CD4-positive, alpha-beta T cell (primary cell): ENCODE measurements at regions not wholly inside any gene's neighbourhood (a gene's known extent, or its start where the extent isn't known, plus 50 kb on each side); places are given as distances from the start of the nearest gene placed in this dataset.

Experiments used
- ATAC-seq: fragments of 200-7000 bp; cut with Tn5 transposase; one replicate; pipeline ENCODE4 v1.10.0; 2022; ENCODE audit warnings: mild to moderate bottlenecking; ENCODE audit not compliant: poor library complexity
- CTCF ChIA-PET: fragments of 350-600 bp; sonication (Branson Sonifier 250); formaldehyde crosslinking; loops from one replicate; lab custom pipeline; 2021; ENCODE audit warnings: antibody characterized with exemption, inconsistent platforms; lab: Charles Lee
- POLR2A ChIA-PET: fragments of 350-600 bp; sonication (Branson Sonifier 250); formaldehyde crosslinking; loops from one replicate; lab custom pipeline; 2021; ENCODE audit warnings: antibody characterized with exemption, inconsistent platforms; lab: Charles Lee
- DNase-seq, 14 experiments: peaks; one replicate each; pipeline ENCODE4 v3.0.0-alpha.2; 2013 to 2020; ENCODE audit warnings: mixed read lengths in 2 of 14
- H3K27ac ChIP-seq, 2 donors: one replicate each; pipeline versions ENCODE4 v1.5.1 to v1.7.0; 2013; ENCODE audit warnings: low read length in 2 of 2, low read depth in 1 of 2, mild to moderate bottlenecking in 1 of 2
- H3K27me3 ChIP-seq, 2 experiments: 1 replicate in 1 of 2; 2 replicates in 1 of 2; pipeline versions ENCODE4 v1.6.1 to v1.7.0; 2013; ENCODE audit warnings: low read length in 2 of 2, control low read depth in 1 of 2, mild to moderate bottlenecking in 1 of 2, moderate library complexity in 1 of 2; ENCODE audit not compliant: insufficient read depth in 2 of 2, control insufficient read depth in 1 of 2
- H3K36me3 ChIP-seq: one replicate; pipeline ENCODE4 v1.6.1; 2013; ENCODE audit warnings: low read length, control low read depth; ENCODE audit not compliant: insufficient read depth
- H3K4me1 ChIP-seq: one replicate; pipeline ENCODE4 v1.6.1; 2013; ENCODE audit warnings: low read length, control low read depth; ENCODE audit not compliant: insufficient read depth
- H3K4me3 ChIP-seq: one replicate; pipeline ENCODE4 v1.5.1; 2013; ENCODE audit warnings: mild to moderate bottlenecking, low read length, moderate library complexity
- H3K9me3 ChIP-seq, 2 experiments: 1 replicate in 1 of 2; 2 replicates in 1 of 2; pipeline versions ENCODE4 v1.6.1 to v1.7.0; 2013; ENCODE audit warnings: low read length in 2 of 2, mild to moderate bottlenecking in 2 of 2, control low read depth in 1 of 2, moderate library complexity in 1 of 2; ENCODE audit not compliant: control insufficient read depth in 1 of 2, insufficient read depth in 1 of 2
- H3K27ac Mint-ChIP-seq: one replicate; pipeline ENCODE4 v1.8.0; 2020; ENCODE audit warnings: mixed read lengths
- H3K27me3 Mint-ChIP-seq: one replicate; pipeline ENCODE4 v1.8.0; 2021; ENCODE audit warnings: mixed read lengths
- H3K36me3 Mint-ChIP-seq: one replicate; pipeline ENCODE4 v1.8.0; 2021; ENCODE audit warnings: low read depth, mixed read lengths
- H3K4me1 Mint-ChIP-seq: one replicate; pipeline ENCODE4 v1.8.0; 2021; ENCODE audit warnings: low read depth, mixed read lengths
- H3K4me3 Mint-ChIP-seq: one replicate; pipeline ENCODE4 v1.8.0; 2020; ENCODE audit warnings: mild to moderate bottlenecking, mixed read lengths
- H3K9me3 Mint-ChIP-seq: one replicate; pipeline ENCODE4 v1.8.0; 2020; ENCODE audit warnings: mixed read lengths
- intact Hi-C, 2 experiments: fragments of 100-400 bp; cut with DNase I in 1 of 2; cut with micrococcal nuclease in 1 of 2; formaldehyde crosslinking; loops; one replicate each; pipeline versions ENCODE4 v1.15.1 to v1.9.0; 2023 to 2025; cut with DNase I, micrococcal nuclease
- TF ChIP-seq, protein P1 (sequence below): fragments of 200-600 bp; IDR thresholded peaks from one replicate; pipeline ENCODE4 v1.8.0; 2022; ENCODE audit warnings: antibody characterized with exemption, mild to moderate bottlenecking

DNA sequence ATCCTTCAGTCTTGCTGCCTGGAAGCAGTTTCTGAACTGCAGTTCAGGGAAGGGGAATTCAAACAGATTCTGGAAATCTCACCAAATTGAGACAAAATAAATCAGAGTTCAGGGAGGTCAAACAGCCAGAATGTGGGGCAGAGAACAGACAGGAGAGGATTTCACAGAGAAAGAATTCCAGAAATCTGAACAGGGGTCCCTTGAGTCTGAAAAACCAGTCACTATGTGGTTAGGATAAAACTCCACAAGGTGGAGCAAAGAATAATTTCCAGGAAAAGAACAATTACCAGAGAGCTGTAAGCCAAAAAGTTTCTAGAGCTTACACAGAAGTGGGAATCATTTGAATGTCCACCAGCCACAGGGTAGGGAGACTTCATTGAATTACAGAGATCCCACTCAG is 84.7 kb downstream of the URB2 start:
- DNase-seq (no peak), ATAC-seq (no peak)
- Histone ChIP-seq H3K36me3 (no peaks in the 10 kb centered on the region), H3K27ac (no peak overlapping the region), H3K9me3 (no peaks in the 10 kb centered on the region), H3K27me3 (no peaks in the 10 kb centered on the region), H3K4me1 (no peaks in the 10 kb centered on the region), H3K4me3 (no peak overlapping the region)
- intact Hi-C loops = no loop called here
- Mint-ChIP-seq H3K27ac (no peak overlapping the region), H3K4me1 (no peaks in the 10 kb centered on the region), H3K36me3 (no peaks in the 10 kb centered on the region), H3K9me3 (no peaks in the 10 kb centered on the region), H3K27me3 (peaks cover 5% of the 10 kb centered on the region), H3K4me3 (no peak overlapping the region)
- CTCF ChIA-PET = no interaction called here
- TF ChIP-seq, protein P1, sequence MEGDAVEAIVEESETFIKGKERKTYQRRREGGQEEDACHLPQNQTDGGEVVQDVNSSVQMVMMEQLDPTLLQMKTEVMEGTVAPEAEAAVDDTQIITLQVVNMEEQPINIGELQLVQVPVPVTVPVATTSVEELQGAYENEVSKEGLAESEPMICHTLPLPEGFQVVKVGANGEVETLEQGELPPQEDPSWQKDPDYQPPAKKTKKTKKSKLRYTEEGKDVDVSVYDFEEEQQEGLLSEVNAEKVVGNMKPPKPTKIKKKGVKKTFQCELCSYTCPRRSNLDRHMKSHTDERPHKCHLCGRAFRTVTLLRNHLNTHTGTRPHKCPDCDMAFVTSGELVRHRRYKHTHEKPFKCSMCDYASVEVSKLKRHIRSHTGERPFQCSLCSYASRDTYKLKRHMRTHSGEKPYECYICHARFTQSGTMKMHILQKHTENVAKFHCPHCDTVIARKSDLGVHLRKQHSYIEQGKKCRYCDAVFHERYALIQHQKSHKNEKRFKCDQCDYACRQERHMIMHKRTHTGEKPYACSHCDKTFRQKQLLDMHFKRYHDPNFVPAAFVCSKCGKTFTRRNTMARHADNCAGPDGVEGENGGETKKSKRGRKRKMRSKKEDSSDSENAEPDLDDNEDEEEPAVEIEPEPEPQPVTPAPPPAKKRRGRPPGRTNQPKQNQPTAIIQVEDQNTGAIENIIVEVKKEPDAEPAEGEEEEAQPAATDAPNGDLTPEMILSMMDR = no peak
- POLR2A ChIA-PET = no interaction called here

DNA sequence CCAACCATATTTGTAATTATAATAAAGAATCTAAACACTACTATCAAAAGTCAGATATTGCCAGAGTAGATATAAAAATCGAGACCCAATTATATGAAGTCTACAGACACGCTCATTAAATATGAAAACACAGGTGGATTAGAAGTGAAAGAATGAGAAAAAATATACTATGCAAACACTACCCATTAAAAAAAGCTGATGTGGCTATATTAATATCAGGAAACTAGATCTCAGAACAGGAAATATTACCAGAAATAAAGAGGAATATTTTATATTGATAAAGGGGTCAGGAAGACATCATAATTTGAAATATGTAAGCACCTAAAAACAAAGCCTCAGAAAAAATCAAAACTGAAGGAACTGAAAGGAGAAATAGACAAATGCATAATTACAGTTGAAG is 88.3 kb downstream of the URB2 start:
- ChIA-PET POLR2A (no interaction called here), CTCF (no interaction called here)
- no peak overlapping the region for H3K27ac Mint-ChIP-seq
- H3K36me3 Mint-ChIP-seq = no peaks in the 10 kb centered on the region
- no peak overlapping the region for H3K4me3 Mint-ChIP-seq
- intact Hi-C loops = loop anchor here in 1 of 2 experiments (2.0 kb wide), 1 partner anchor 452 kb away; no protein-coding TSS in a partner anchor
- H3K4me1 Mint-ChIP-seq = no peaks in the 10 kb centered on the region
- TF ChIP-seq, protein P1 = no peak
- no peaks in the 10 kb centered on the region for H3K27me3 ChIP-seq
- H3K27me3 Mint-ChIP-seq = peaks cover 5% of the 10 kb centered on the region
- no peaks in the 10 kb centered on the region for H3K36me3 ChIP-seq
- ATAC-seq (no peak), DNase-seq (no peak)
- H3K9me3 Mint-ChIP-seq = no peaks in the 10 kb centered on the region
- no peak overlapping the region for H3K4me3 ChIP-seq
- H3K27ac ChIP-seq = no peak overlapping the region
- no peaks in the 10 kb centered on the region for H3K9me3 ChIP-seq
- H3K4me1 ChIP-seq = no peaks in the 10 kb centered on the region

DNA sequence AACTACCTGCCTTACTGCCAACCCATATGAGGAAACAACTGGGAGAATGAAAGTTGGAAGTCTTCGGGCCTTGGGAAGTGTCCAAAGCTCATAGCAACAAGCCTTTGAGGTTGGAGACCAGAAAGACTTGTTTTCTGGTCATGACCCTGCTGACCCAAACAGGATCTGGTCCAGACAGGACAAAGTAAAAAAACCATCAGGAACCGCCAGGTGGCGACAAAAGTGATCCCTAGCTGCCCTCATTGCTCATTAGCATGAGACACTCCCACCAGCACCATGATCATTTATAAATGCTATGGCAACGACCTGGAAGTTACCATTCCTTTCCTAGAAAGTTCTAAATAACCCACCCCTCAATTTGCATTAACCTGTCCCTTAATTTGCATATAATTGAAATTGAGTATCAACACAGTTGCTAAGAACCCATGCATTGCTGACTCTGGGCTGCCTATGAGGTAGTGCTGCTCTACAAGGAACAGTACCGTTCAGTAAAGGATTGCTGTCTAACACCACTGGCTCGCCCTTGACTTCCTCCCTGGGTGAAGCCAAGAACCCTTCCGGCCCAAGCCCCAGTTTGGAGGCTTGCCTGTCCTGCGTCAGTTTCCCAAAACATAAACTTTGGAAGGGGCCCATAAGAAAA is 89.0 kb downstream of the URB2 start:
- no peaks in the 10 kb centered on the region for H3K36me3 Mint-ChIP-seq
- ChIA-PET CTCF (no interaction called here), POLR2A (no interaction called here)
- H3K4me3 Mint-ChIP-seq = no peak overlapping the region
- H3K4me3 ChIP-seq = no peak overlapping the region
- no peaks in the 10 kb centered on the region for H3K4me1 Mint-ChIP-seq
- DNase-seq (peak in 11 of 14 experiments; percentile 3 to 54 (median 14)), ATAC-seq (no peak)
- peaks cover under 1% of the 10 kb centered on the region for H3K27me3 Mint-ChIP-seq
- H3K4me1 ChIP-seq = no peaks in the 10 kb centered on the region
- no peaks in the 10 kb centered on the region for H3K9me3 Mint-ChIP-seq
- H3K27ac Mint-ChIP-seq = no peak overlapping the region
- H3K9me3 ChIP-seq = no peaks in the 10 kb centered on the region
- intact Hi-C loops = loop anchor here in 1 of 2 experiments (2.0 kb wide), 1 partner anchor 452 kb away; no protein-coding TSS in a partner anchor
- H3K27ac ChIP-seq = no peak overlapping the region
- peaks cover 0 to under 1% of the 10 kb centered on the region in 2 experiments for H3K27me3 ChIP-seq
- H3K36me3 ChIP-seq = no peaks in the 10 kb centered on the region
- TF ChIP-seq, protein P1 = peak; percentile 27
